ENCODE measurements at regions not wholly inside any gene's neighbourhood (a gene's known extent, or its start where the extent isn't known, plus 50 kb on each side); places are given as distances from the start of the nearest gene placed in this dataset.

DNA sequence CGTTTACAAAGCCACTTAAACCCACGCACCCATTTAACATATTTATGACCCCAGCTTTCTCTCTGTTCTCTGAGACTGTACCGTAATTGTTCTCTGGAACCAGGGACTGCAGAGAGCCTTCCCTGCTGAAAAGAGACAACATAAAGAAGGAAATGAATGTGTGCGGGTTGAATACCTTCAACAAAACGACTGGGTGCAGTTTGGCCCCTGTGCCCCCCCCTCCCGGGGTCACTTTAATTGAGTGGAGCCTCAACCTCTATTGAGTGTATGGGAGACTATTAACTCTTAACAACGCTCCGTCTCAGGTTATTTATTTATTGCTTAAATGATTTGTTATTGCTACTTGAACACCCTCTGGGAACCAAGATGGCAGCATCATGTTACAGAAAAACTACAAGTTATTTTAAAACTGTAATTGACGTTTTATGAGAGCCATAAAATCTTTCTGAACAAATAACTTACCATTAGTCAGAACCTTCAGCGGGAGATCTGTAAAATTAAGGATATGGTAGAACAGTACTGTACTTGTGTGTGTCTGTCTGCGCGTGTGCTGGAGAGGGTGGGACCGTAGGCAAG, 70.6 kb downstream of the GAS1 start:
- H3K4me3 Mint-ChIP-seq: peak overlapping the region; percentile 51
- peak overlapping the region; percentile 95 for H3K27ac Mint-ChIP-seq
- H3K9me3 Mint-ChIP-seq: no peaks in the 10 kb centered on the region
- TF ChIP-seq, protein P1, sequence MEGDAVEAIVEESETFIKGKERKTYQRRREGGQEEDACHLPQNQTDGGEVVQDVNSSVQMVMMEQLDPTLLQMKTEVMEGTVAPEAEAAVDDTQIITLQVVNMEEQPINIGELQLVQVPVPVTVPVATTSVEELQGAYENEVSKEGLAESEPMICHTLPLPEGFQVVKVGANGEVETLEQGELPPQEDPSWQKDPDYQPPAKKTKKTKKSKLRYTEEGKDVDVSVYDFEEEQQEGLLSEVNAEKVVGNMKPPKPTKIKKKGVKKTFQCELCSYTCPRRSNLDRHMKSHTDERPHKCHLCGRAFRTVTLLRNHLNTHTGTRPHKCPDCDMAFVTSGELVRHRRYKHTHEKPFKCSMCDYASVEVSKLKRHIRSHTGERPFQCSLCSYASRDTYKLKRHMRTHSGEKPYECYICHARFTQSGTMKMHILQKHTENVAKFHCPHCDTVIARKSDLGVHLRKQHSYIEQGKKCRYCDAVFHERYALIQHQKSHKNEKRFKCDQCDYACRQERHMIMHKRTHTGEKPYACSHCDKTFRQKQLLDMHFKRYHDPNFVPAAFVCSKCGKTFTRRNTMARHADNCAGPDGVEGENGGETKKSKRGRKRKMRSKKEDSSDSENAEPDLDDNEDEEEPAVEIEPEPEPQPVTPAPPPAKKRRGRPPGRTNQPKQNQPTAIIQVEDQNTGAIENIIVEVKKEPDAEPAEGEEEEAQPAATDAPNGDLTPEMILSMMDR (IDR thresholded peaks at IDR 0.05): no peak
- peak; percentile 49 for DNase-seq
- peaks cover 44% of the 10 kb centered on the region for H3K4me1 Mint-ChIP-seq
- peaks cover 5% of the 10 kb centered on the region for H3K36me3 Mint-ChIP-seq (ENCODE audit: low read depth)
- no peaks in the 10 kb centered on the region for H3K27me3 Mint-ChIP-seq (ENCODE audit: low read depth, poor library complexity)

GRCh38 chr9:86868616-86869015, 78.7 kb downstream of the GAS1 start:
- H3K27ac Mint-ChIP-seq: peak overlapping the region; percentile 97
- H3K36me3 Mint-ChIP-seq (ENCODE audit: low read depth): peaks cover 5% of the 10 kb centered on the region
- H3K4me1 Mint-ChIP-seq: peaks cover 80% of the 10 kb centered on the region
- TF ChIP-seq, protein P1 (IDR thresholded peaks at IDR 0.05): no peak
- H3K9me3 Mint-ChIP-seq: no peaks in the 10 kb centered on the region
- no peaks in the 10 kb centered on the region for H3K27me3 Mint-ChIP-seq (ENCODE audit: low read depth, poor library complexity)
- no peak for DNase-seq
- peak overlapping the region; percentile 59 for H3K4me3 Mint-ChIP-seq

- Mint-ChIP-seq H3K4me3 (peak overlapping the region; percentile 59), H3K9me3 (no peaks in the 10 kb centered on the region), H3K4me1 (peaks cover 84% of the 10 kb centered on the region), H3K36me3 (ENCODE audit: low read depth) (peaks cover 1% of the 10 kb centered on the region), H3K27me3 (ENCODE audit: low read depth, poor library complexity) (no peaks in the 10 kb centered on the region), H3K27ac (peak overlapping the region; percentile 97)
- TF ChIP-seq, protein P1 (IDR thresholded peaks at IDR 0.05): no peak
- peak; percentile 42 for DNase-seq
These were observed 79.4 kb downstream of the GAS1 start for GRCh38 chr9:86867804-86868313.

DNA sequence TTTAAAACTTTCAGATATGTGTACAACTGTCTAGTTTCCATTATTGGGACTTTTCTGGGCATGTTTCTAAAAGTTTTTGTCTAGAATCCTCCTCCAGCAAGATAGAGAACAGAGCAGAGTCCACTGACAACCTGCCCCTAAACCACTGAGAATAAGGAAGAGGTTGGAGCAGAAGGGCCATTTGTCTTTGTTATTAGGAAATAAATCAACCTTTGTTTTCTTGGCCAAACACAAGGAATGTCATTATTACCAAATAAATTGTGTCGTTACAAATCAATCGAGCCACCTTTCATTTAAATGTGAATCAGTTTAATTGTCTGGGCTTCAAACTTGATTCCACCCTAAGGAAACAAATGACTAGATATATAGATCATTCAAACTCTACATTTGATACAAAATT, 81.4 kb downstream of the GAS1 start:
- Mint-ChIP-seq H3K9me3 (no peaks in the 10 kb centered on the region), H3K4me1 (peaks cover 78% of the 10 kb centered on the region), H3K36me3 (ENCODE audit: low read depth) (no peaks in the 10 kb centered on the region), H3K4me3 (peak overlapping the region; percentile 61), H3K27ac (peak overlapping the region; percentile 94), H3K27me3 (ENCODE audit: low read depth, poor library complexity) (no peaks in the 10 kb centered on the region)
- TF ChIP-seq, protein P1 (IDR thresholded peaks at IDR 0.05): no peak
- DNase-seq: no peak

- peaks cover 81% of the 10 kb centered on the region for H3K4me1 Mint-ChIP-seq
- DNase-seq: no peak
- no peaks in the 10 kb centered on the region for H3K9me3 Mint-ChIP-seq
- H3K36me3 Mint-ChIP-seq (ENCODE audit: low read depth): no peaks in the 10 kb centered on the region
- TF ChIP-seq, protein P1 (IDR thresholded peaks at IDR 0.05): no peak
- H3K27me3 Mint-ChIP-seq (ENCODE audit: low read depth, poor library complexity): no peaks in the 10 kb centered on the region
- peak overlapping the region; percentile 36 for H3K27ac Mint-ChIP-seq
- peak overlapping the region; percentile 41 for H3K4me3 Mint-ChIP-seq
These were observed 87.3 kb downstream of the GAS1 start for GRCh38 chr9:86860006-86860405.

DNA sequence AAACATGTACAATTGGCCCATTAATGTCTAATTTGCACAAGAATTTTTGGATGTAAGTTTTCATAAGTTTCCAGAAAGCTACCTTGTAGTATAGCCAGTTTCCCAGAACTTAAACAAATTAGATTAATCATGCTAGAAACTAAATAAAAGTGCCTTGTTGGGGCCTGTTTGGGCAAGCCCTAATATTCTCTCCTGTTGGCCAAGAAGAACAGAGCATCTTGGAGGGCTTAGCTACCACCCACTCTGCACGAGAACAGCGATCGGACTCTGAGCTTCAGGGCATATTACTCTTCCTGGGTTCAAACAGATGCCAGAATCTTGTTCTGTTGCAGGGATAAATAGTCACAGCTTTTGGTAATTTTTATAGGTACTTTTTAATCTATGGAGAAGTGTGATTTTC, 88.2 kb downstream of the GAS1 start:
- TF ChIP-seq, protein P1 (IDR thresholded peaks at IDR 0.05): no peak
- DNase-seq: no peak
- peak overlapping the region; percentile 36 for H3K27ac Mint-ChIP-seq
- H3K36me3 Mint-ChIP-seq (ENCODE audit: low read depth): no peaks in the 10 kb centered on the region
- no peaks in the 10 kb centered on the region for H3K27me3 Mint-ChIP-seq (ENCODE audit: low read depth, poor library complexity)
- no peak overlapping the region for H3K4me3 Mint-ChIP-seq
- no peaks in the 10 kb centered on the region for H3K9me3 Mint-ChIP-seq
- peaks cover 81% of the 10 kb centered on the region for H3K4me1 Mint-ChIP-seq

Measured in nephron progenitor cell (in vitro differentiated cells).